ENCODE measurements at regions not wholly inside any gene's neighbourhood (a gene's known extent, or its start where the extent isn't known, plus 50 kb on each side); places are given as distances from the start of the nearest gene placed in this dataset.

GRCh38 chr2:111643759-111644158, 240.2 kb downstream of the ANAPC1 start:
- TF ChIP-seq CTCF (conservative IDR thresholded peaks at IDR 0.05; ENCODE audit: low read length): no peak
- TF ChIP-seq EZH2phosphoT487 (IDR thresholded peaks at IDR 0.05; ENCODE audit: borderline replicate concordance): no peak
